Fibroblast of villous mesenchyme (primary cell): ENCODE measurements at regions not wholly inside any gene's neighbourhood (a gene's known extent, or its start where the extent isn't known, plus 50 kb on each side); places are given as distances from the start of the nearest gene placed in this dataset.

Experiments used
- DNase-seq: peaks from one replicate; pipeline ENCODE4 v3.0.0-alpha.2; 2010; ENCODE audit warnings: low read depth
- H3K4me3 ChIP-seq: 2 replicates; pipeline ENCODE4 v1.5.1; 2011; ENCODE audit warnings: low read depth, mild to moderate bottlenecking, low read length
- CTCF ChIP-seq: IDR thresholded peaks from 2 replicates; pipeline ENCODE4 v1.5.1; 2012; ENCODE audit warnings: low read depth, mild to moderate bottlenecking, low read length; ENCODE audit not compliant: insufficient read depth

- no peak for TF ChIP-seq CTCF
Measured at GRCh38 chr20:16930656-16931055, 182.5 kb downstream of the OTOR start.

GRCh38 chr20:16939051-16939450 is 190.9 kb downstream of the OTOR start:
- DNase-seq = no peak
- no peak for TF ChIP-seq CTCF
- no peak overlapping the region for H3K4me3 ChIP-seq

More at GRCh38 chr20:16930656-16931055, 182.5 kb downstream of the OTOR start:
- no peak overlapping the region for H3K4me3 ChIP-seq
- no peak for DNase-seq

GRCh38 chr20:16940701-16941100 is 192.5 kb downstream of the OTOR start:
- no peak for TF ChIP-seq CTCF
- H3K4me3 ChIP-seq = no peak overlapping the region
- no peak for DNase-seq

GRCh38 chr20:16942051-16942450 is 193.9 kb downstream of the OTOR start:
- no peak for TF ChIP-seq CTCF
- no peak overlapping the region for H3K4me3 ChIP-seq
- no peak for DNase-seq

- TF ChIP-seq CTCF = no peak
- H3K4me3 ChIP-seq = no peak overlapping the region
- peak; percentile 2 for DNase-seq
Measured at GRCh38 chr20:16942756-16943155, 194.6 kb downstream of the OTOR start.

GRCh38 chr20:16944745-16945144 is 196.6 kb downstream of the OTOR start:
- TF ChIP-seq CTCF = no peak
- H3K4me3 ChIP-seq = no peak overlapping the region
- no peak for DNase-seq

- no peak for TF ChIP-seq CTCF
- no peak overlapping the region for H3K4me3 ChIP-seq
- no peak for DNase-seq
Measured at GRCh38 chr20:16945619-16946018, 197.5 kb downstream of the OTOR start.
